NCI-H2081 treated with DMSO at 0.1 percent for 48 hours (cell line): ENCODE measurements at regions not wholly inside any gene's neighbourhood (a gene's known extent, or its start where the extent isn't known, plus 50 kb on each side); places are given as distances from the start of the nearest gene placed in this dataset.

Experiments
- DNase-seq: peaks from one replicate; lab custom pipeline; 2025; lab: John Stamatoyannopoulos, UW

- DNase-seq: no peak
Measured at GRCh38 chr18:45168866-45169600, 446.2 kb upstream of the SLC14A2 start.

- DNase-seq: no peak
Measured at GRCh38 chr18:45169610-45170009, 445.7 kb upstream of the SLC14A2 start.

- DNase-seq: no peak
Measured at GRCh38 chr18:45171679-45172191, 443.5 kb upstream of the SLC14A2 start.

GRCh38 chr18:45173327-45173726 is 441.9 kb upstream of the SLC14A2 start:
- no peak for DNase-seq

GRCh38 chr18:45173799-45174519 is 441.3 kb upstream of the SLC14A2 start:
- no peak for DNase-seq

GRCh38 chr18:45174629-45175136 is 440.6 kb upstream of the SLC14A2 start:
- no peak for DNase-seq

- no peak for DNase-seq
Measured at GRCh38 chr18:45175511-45175910, 439.8 kb upstream of the SLC14A2 start.

- no peak for DNase-seq
Measured at GRCh38 chr18:45186832-45187231, 428.4 kb upstream of the SLC14A2 start.

GRCh38 chr18:45191795-45192194 is 423.5 kb upstream of the SLC14A2 start:
- no peak for DNase-seq

GRCh38 chr18:45197526-45197970 is 417.7 kb upstream of the SLC14A2 start:
- no peak for DNase-seq

GRCh38 chr18:45198526-45198925 is 416.8 kb upstream of the SLC14A2 start:
- DNase-seq: no peak

- no peak for DNase-seq
Measured at GRCh38 chr18:45201029-45201428, 414.2 kb upstream of the SLC14A2 start.

- DNase-seq: no peak
Measured at GRCh38 chr18:45201489-45201888, 413.8 kb upstream of the SLC14A2 start.

GRCh38 chr18:45202061-45202460 is 413.2 kb upstream of the SLC14A2 start:
- no peak for DNase-seq

GRCh38 chr18:45203677-45204076 is 411.6 kb upstream of the SLC14A2 start:
- no peak for DNase-seq

GRCh38 chr18:45207328-45207727 is 407.9 kb upstream of the SLC14A2 start:
- no peak for DNase-seq

GRCh38 chr18:45208164-45208563 is 407.1 kb upstream of the SLC14A2 start:
- DNase-seq: no peak

- peak; percentile 58 for DNase-seq
Measured at GRCh38 chr18:45212181-45213039, 402.9 kb upstream of the SLC14A2 start.

GRCh38 chr18:45213040-45213333 is 402.3 kb upstream of the SLC14A2 start:
- DNase-seq: no peak

GRCh38 chr18:45218436-45218835 is 396.8 kb upstream of the SLC14A2 start:
- no peak for DNase-seq

- DNase-seq: no peak
Measured at GRCh38 chr18:45221363-45221762, 393.9 kb upstream of the SLC14A2 start.

GRCh38 chr18:45222180-45222579 is 393.1 kb upstream of the SLC14A2 start:
- DNase-seq: no peak
